D341Med (cell line): ENCODE measurements at regions not wholly inside any gene's neighbourhood (a gene's known extent, or its start where the extent isn't known, plus 50 kb on each side); places are given as distances from the start of the nearest gene placed in this dataset.

Experiments
- DNase-seq: peaks from one replicate; pipeline ENCODE4 v3.0.0; 2012; ENCODE audit warnings: low spot score

- no peak for DNase-seq
These were observed 248.6 kb upstream of the ANKRD55 start for GRCh38 chr5:56481428-56482357.

GRCh38 chr5:56480705-56481427 lies 247.7 kb upstream of the ANKRD55 start:
- no peak for DNase-seq

DNA sequence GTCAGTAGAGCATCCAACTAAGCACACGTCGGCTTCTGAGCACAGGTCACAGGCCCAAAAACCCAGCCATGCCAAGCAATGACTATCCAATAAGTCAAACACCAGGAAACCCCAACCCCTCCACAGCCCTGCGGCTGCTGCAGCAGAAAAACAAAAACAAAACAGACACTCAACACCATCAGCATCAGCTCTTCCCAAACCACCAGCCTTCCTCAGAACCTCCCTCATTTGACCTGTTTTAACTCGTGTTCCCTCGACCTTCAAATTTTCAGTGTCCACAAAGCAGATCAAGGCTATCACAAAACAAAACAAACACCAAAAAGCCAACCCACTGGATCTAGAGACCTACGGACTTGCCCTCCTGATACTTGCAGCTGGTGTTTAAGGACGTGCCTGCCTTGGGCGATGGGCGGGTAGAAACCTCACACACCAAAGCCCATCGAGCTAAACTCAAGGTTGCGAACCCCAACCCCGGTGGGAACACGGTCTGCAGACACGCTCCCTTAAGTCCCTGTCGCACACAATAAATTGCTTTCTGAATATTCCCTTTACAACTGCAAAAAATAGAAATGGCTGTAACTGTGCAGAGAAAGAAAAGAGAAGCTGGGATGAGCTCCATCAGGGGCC lies 247.1 kb upstream of the ANKRD55 start:
- DNase-seq: no peak

DNA sequence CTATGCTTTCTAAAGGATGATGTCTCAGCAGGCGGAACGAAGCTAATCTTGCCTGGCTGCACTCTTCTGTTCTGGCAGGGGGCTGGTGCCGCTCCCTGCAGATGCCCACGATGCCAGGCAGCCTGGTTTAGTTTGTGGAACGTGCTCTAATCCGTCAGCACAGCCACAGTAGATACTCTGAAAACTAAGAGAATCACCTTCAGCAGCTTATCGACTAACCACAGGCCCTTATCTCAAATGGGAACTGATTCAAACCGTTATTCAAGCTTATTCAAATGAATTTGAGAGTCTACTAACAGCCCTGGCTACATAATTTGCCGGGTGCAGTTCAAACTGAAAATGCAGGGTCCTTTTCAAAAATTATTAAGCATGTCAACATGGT lies 246.6 kb upstream of the ANKRD55 start:
- DNase-seq: no peak

- DNase-seq: no peak
These were observed 246.0 kb upstream of the ANKRD55 start for GRCh38 chr5:56479126-56479525.

DNA sequence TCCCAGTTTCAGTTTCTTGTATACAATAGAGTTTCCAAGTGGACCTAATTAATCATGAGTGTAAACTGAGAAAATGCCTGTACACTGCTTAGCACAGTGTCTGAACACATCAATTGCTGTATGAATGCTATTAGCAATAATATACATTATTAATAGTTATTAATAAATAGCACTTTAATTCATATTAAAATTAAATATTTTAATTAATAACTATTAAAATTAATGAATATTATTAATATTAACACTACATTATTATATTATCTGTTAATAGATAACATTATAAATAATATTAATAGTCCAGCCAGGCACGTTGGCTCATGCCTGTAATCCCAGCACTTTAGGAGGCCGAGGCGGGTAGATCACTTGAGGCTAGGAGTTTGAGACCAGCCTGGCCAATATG lies 244.9 kb upstream of the ANKRD55 start:
- no peak for DNase-seq

- no peak for DNase-seq
These were observed 243.3 kb upstream of the ANKRD55 start for GRCh38 chr5:56476487-56476856.

DNA sequence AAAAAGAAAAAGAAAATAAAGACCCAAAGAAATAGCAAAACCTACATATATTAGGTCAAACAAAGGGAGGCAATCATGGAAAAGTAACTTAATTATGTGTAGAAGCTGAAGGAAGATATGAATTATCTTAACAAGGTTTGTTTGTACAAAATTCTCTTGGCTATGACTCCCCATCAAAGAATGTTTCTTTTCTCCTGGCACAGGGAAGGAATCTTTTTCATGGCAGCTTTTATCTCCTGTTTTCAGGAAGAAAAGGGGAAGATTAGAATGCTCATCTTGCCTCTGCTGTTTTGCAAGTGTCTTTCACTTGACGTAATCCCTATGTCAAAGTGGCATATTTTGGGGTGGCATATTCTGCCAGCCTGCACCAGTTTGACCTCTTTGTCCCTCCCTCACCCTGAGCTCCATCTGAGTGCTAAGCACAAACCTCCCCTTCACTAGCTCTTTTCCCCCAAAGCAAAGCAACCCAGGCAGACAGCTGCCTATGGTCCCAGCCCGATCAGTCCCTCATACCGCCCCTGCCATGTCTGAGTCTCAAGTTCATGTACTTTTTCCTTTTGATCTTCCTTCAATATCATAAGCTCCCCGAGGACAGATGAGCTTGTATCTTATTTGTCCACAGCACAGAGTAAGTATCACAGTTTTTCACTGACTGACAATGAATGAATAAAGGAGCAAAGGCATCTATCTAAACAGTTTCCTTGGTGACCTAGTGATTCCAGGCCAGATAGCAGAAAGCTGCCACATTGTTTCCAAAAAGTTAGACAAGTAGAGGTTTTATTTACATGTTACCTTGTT lies 242.8 kb upstream of the ANKRD55 start:
- no peak for DNase-seq

- no peak for DNase-seq
These were observed 238.6 kb upstream of the ANKRD55 start for GRCh38 chr5:56471707-56472106.

DNA sequence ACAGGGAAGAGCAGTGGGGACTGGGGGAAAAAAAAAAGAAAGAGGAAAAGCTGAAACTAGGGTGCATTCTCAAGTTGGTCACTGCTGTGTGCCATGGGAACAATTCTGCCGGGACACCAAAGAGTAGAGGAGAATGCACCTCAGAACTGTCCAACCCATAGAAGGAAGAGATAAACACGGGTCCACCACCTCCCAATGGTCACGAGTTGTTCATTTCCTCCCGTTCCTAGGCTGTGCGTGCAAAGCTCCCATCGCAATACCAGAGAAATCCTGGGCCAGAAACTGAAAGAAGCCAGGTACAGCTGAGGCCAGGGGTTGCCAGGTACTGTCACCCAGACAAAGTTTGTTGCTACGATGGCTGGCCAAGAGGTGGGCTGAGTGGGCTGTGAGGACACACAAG lies 236.9 kb upstream of the ANKRD55 start:
- no peak for DNase-seq

DNA sequence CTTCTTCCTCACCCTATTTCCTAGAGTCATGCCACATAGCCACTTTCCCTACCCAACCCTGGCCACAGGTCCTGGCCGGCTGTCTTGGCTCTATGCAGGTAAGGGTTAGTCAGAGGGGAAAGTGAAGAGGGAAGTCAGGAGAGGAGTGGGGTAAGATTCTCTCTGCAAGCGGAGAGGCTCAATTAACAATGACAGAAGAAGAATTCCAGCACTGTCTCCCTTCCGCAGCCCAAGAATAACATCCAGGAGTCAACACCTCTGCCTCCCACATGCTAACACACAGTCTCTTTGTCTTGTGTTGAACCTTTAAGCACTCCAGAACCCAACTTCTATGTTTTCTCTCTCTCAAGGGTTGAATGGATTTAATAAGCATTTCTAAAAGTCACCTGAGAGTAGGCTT lies 235.1 kb upstream of the ANKRD55 start:
- no peak for DNase-seq

DNA sequence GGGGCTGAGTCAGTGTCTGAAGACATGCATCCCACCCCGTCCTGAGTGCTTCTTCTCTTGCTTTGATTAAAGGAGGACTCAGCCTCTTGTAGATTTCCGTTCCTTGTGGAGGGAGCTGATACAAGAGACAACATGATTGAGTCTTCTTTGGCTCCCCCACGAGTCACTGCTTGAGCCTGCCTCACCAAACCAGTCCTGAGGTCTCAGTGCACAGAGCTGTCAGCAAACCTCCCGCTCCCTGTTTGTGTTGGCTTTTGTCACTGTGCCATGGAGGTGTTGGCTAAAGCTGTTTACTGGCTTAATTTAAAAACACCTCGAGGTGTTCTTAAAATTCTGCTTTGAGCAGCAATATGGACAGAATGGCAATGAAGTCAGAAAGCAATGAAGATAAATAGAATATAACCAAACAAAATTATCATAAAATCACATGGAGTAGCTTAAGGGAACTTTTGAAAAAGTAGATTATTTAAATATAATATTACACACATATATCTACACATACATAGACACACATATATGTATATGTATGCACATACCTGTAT lies 234.1 kb upstream of the ANKRD55 start:
- DNase-seq: no peak

DNA sequence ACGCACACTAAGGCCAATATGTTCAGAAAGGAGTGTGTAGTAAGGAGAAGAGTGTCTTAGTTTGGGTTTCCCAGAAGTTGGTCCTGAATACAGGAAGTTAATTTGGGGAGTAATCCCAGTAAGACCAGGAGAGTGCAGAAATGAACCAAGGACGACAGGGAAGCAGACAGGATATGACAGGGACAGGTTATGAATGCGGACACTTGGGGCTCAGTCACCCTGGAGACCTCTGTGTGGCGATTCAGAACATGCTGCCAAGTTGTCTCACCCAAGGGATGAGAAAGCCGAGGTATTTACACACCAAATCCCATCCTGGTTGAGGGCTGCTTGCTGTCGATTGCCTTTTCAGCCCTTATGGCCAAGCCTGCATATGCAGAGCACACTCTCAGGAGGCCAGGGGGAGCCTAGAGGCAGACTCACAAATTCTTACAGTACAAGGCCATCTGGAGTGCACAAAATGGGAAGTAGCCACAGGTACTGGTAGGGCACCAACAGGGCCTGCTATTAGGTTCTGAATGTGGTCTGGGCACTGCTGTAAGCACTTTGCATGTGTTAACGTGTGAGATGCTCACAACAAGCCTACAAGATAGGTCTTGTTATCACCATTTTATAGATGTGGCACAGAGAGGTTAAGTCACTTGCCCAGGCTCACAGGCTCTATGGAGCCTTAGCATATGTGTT lies 233.1 kb upstream of the ANKRD55 start:
- DNase-seq: no peak

DNA sequence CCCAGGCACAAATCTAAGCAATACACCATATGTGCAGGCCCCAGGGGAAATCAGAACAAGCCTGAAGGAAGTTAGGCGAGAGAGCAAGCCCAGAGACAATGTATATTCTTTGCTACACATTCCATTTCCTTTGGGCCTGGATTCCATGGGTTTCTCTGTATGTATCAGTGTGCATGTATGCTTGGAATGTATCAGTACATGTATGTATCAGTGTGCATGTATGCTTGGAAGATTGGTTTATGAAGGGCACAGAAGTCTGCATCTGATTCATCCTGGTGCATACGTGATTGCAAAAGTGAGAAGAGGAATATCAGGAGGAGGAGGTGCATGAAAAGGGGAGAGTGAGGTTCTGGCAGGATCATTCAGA lies 232.6 kb upstream of the ANKRD55 start:
- no peak for DNase-seq

DNA sequence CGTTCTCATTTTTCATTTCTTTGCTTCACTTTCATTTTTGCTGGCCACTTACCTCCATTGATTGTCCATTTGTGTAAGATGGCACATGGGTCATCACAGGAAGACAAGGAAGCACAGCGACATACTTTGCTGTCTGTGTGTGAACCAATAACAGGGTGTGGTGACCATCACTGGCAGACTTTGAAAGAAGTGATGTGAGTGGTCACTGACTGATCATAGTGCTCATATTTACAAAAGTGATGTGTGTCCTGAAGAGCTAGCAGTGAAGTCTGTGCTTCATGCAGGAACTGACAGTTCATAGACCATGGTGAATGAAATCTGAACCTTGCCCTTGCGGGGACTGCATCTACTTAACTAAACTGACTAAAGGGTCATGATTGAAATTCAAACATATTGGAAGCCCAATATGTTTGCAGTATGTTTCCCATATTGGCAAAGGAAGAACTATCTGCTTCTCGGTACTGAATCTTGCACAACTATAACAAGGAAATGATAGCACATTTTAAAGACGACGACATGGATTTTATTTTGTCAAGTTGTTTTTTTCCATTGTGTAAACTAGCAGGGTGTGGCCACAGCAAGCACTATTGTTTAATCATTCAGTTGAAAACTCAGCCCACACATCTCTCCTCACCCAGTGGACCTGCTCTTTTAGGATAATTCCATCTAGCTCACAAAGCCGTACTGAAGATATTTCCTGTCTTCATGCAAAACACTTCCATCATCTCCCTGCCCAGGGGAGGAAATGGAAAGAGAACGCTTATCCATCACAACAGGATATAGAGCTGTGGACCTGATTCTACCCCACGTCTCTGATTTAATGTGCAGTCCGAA lies 232.0 kb upstream of the ANKRD55 start:
- DNase-seq: no peak

DNA sequence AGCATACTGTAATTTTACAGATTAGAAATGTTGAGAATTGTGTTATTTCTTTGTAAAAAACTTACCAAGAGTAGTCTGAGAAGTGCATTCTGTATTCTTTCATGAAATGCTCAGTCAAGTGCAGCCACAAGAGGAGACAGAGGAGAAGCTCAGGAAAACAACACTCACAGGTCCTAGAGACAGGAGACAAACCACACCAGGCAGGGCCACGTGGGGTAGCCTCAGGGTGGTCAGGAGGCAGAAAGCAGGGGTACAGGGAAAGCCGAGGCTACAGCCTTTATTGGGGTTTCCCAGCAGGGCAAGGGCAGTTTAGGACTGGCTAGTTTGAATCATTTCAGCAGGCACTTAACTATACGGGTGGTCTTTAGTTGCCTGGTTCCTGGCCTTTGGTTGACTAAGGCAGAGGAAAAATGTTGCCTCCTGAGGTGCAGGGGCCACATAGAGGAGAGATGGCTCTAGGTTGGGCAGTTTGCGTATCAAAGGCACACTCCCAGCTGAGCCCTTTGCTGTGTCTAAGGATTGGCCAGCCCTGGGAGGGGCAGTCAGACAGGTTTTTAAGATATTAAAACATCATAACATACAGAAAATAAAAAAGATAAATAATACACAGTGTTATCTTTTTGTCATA lies 230.9 kb upstream of the ANKRD55 start:
- no peak for DNase-seq

GRCh38 chr5:56461584-56461983 lies 228.5 kb upstream of the ANKRD55 start:
- DNase-seq: no peak

DNA sequence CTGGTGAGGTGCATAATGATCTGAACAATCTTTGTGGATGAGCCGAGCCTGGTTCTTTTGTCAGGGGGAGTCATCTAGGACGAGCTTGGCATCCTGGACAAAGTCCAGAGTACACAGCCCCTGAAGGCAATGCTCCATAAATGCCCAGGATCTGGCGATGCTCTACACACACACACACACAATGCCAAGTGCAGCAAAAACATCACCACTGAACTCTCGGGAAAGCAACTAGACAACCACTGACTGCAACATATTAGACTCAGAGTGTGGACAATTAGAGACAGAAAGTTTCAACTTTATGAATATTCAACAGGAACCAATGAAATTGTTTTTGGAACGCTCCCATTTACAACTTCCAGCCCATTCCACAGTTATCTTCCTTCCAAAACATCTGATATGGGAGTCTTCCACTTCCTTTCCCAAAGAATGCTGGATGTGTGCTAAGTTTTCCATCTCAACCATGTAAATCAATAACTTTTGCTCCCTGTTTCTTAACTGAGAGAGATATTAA lies 227.6 kb upstream of the ANKRD55 start:
- no peak for DNase-seq

DNA sequence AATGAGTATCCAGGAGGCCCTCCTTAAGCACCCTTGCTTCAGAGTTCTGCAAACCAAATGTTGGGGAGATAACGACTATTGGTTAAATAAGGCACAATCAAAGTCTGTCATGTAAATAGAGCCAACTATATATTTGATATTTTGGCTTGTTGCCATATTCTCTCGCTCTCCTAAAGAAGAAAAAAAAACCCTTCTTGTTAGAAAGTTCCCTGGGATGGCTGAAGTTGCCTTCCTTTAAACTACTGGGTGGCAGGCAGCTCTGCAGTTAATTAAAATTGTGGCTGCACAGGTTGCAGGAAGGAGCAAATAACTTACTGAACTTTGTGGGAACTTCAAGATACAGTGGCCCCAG lies 227.0 kb upstream of the ANKRD55 start:
- no peak for DNase-seq
